HG03095 (cell line): ENCODE measurements at regions not wholly inside any gene's neighbourhood (a gene's known extent, or its start where the extent isn't known, plus 50 kb on each side); places are given as distances from the start of the nearest gene placed in this dataset.
"Not testable (repeated sequence)": the region's sequence is repeated elsewhere in the genome, so short reads cannot be mapped to it uniquely, and the experiment has no call there.

Experiments used
- ATAC-seq: cut with Tn5 transposase; IDR thresholded peaks from one replicate; pipeline ENCODE4 v1.9.1; 2021; ENCODE audit warnings: moderate library complexity; ENCODE audit not compliant: unreplicated experiment

DNA sequence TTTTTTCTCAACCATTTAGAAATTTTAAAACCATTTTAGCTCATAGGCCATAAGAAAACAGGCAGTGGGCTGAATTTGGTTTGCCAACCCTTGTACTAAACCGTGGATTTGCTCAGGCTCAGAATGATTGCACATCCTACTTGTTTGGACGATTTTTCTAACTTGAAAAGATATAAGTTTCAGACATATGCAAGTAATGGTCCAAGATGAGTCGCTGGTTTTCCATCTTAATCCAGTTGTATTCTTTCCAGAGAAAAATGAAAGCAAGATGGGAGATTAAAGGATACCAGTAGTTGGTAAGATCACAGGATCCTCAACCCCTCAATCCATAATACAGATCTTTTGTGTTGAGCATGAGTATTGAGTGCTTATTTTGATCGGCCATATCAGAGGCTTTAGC, 250.9 kb downstream of the TINAG start:
- no peak for ATAC-seq

DNA sequence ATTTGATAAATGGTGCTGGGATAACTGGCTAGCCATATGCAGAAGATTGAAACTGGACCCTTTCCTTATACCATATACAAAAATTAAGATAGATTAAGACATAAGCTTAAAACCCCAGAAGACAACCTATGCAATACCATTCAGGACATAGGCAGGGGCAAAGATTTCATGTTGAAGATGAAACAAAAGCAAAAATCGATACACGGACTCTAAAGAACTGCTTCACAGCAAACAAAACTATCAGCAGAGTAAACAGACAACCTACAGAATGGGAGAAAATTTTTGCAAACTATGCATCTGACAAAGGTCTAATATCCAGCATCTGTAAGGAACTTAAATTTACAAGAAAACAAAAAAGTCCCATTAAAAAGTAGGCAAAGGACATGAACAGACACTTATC, 255.9 kb downstream of the TINAG start:
- not testable (repeated sequence) for ATAC-seq

DNA sequence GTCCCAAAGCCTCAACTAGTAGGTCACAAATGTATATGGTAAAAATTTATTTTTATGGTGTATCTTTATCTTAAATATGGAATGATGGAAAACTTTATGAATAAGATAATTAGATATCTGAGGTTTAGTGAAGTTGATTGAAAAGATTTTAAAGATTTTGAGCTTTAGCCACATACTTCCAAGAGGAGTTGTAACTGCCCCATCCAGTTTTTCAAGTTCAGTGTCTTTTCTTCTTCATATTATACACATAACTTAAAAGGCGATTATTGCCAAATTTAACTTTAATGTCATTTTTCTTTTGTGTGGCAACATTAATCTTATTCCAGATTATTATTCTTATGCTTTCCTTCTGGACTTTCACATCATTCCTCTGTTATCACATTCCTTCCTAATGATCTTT, 266.4 kb downstream of the TINAG start:
- ATAC-seq = no peak

DNA sequence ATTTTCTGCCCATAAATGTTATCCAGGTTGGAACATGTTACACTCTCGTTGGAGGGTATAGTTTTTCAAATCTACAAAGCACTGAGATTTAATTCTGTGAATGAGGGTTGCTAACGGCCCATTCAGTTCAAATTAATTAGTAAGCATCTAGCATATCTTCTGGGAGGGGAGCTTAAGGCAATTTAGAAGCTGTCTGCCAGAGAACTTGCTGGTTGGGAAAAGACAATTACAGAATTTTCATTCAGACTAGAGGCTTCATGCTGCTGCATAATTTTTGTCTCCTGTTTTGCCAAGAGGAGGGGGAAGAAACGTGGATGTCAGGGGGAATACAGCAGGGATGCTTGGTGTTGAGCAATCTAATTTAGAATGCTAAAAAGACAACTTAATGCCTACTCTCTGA, 268.3 kb upstream of the FAM83B start:
- no peak for ATAC-seq

DNA sequence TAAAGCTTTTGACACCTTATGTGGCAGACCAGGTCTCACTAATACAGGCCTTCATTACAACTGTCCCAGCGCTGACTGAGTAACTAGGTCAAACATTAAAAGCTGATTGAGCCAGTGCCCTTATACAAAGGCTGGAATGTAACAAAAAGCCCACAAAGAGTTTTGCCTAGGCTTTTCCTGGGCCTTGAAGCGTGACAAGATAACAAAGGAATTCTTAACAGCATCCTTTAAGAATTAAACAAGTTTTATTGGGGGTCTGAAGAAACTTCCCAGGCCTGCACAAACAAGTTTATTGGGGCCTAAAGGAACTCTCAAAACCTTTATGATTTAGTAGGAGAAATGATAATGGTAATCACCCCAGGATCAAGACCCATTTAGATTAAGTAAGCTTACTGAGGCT, 267.6 kb upstream of the FAM83B start:
- no peak for ATAC-seq

DNA sequence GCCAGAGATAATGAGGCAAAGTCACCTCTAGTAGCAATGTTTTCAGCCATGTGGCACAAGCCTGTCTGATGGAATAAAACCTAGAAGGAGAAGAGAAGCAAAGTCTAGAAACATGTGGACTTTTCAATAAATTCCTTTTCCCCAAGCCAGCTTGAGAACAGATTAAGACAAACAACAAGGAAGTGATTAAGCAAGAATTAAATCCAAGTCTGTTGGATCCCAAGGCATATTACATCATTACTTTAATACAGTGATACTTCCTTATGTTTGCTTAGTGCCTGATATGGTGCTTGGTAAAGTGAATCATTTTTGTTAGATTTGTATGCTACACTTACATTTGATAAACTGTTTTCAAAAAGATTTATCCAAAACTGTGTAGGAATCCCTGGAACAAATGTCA, 260.3 kb upstream of the FAM83B start:
- no peak for ATAC-seq

DNA sequence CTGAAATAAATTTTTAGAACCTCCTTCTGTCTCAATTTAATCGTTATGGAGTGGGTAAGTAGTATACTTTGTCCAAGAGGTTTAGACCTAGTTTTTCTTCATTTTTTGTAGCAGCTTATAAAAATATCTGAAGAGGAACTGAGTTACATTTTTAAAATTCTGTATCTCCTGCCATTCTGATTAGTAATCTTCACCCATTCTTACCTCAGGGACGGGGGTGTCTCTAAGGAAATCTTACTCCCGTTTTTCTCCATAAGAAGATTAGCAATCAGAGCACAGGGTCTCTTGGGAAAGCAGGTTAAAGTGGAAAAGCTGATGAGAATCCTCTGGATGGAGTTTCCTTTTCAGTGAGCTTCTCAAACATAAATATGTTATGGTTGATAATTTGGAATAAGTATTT, 259.3 kb upstream of the FAM83B start:
- no peak for ATAC-seq

DNA sequence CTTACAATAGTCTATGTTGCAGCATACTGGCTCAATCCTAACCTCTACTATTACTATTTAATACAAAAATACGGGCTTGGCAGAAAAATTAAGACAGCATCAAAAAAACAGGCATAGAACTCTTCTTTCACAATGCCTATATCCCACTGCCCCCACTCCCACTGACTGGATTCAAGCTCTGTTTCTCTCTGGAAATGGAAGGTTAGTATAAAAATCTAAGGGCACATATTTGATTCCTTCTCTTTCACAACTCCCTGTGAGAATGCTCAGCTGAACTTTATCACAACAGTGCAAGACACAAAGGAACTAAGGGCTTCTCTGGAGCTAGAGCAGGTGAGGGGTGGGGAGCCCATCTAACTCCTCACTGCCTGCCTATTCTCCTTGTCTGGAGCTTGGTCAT, 258.4 kb upstream of the FAM83B start:
- no peak for ATAC-seq

DNA sequence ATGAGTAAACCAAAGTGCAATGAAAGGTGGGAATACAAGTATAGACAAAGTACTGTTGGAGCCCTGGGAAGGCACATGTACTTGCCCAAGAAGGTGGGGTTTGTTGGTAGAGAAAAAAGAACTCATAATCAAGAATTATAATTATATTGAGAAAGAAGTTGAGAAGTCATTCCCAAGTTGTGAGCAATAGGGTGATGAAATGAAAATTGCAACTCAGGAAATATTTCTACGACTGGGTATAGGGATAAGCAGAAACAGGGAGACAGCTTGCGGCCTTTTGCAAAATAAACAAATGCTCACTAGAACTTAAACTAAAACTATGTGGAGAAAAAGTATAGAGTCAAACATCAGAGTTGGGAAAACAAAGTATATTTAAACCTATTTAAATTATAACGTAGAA, 250.7 kb upstream of the FAM83B start:
- ATAC-seq = no peak

DNA sequence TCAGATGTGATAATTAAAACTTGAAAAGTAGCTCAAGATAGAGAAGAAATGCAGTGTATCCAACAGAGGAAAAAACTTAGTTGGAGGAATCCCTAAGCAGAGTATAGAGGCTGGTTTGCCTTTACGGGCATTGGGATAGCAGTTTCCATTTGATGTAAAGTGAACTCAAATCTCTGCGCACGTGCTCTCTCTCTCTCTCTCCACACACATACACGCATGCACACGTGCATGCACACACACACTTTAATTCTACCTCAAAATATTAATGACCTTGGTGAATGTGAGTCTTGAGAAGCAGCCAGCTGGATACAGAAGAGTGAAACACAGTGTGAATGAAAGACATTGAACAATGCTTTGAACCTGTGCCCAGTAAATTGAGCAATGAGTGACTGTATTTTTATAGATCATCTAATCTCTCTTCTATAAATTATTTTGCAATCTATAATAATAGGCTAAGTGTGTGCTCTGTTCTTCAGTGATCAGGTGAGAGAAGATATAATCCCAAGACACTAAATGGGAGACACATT, 247.7 kb upstream of the FAM83B start:
- ATAC-seq = no peak

DNA sequence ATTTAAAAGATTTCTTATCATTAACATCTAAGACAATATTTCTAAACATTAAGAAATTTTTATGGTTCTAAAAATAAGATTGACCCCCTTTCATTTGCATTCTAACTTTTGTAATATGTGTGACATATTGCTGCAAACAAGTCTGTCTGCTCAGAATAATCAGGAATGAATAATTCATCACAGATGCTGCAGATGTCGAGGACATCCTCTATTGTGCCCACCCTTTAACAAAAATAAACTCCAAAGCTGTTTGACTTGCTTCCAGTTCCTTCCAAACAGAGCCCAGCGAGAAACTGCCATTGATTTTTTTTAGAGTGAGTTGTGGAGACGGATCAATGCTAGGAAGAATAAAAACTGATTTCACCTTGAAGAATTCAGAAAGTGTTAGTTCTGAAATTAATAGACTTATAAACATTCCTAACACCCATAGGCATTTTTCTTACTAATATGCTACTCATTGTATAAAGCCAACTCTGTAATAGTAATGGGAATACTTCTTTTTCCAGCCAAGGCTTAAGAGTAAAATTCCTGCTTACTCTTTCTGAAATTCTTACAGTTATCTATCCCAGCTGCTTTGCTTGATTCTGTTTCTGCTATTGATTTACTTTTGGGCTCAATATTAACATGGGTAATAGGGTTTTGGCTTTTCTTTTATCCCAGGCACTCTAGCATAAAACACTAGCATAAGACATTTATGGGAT, 244.8 kb upstream of the FAM83B start:
- no peak for ATAC-seq

DNA sequence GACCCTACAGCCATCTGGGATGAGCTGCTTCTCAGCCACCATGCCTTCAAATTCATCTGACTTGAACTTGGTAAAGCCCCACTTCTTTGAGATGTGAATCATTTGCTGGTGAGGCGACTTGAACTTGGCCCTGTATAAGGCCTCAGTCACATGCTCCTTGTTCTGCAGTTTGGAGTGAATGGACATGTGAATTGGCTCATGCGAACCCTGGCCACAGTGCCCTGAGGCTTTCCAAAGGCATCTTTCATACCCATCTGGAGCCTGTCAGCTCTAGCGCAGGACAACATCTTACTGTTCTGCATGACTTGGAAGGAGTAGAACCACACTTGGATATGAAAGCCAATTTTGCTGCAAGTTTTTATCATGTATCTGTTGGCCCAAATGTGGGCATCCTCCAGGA, 244.0 kb upstream of the FAM83B start:
- no peak for ATAC-seq

DNA sequence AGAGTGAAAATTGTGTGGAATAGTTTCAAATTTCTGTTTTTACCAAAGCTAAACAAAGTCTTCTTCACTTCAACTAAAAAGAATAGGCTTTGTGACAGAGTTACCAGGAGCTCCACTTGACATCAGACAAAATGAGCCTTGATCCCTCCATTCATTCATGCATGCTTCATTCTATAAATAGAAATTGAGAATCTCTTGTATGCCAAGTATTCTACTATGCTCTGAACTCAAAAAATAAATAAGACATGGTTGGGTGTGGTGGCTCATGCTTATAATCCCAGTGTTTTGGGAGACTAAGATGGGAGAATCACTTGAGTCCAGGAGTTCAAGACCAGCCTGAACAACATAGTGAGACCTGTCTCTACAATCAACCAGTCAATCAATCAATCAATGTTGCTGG, 236.6 kb upstream of the FAM83B start:
- no peak for ATAC-seq

DNA sequence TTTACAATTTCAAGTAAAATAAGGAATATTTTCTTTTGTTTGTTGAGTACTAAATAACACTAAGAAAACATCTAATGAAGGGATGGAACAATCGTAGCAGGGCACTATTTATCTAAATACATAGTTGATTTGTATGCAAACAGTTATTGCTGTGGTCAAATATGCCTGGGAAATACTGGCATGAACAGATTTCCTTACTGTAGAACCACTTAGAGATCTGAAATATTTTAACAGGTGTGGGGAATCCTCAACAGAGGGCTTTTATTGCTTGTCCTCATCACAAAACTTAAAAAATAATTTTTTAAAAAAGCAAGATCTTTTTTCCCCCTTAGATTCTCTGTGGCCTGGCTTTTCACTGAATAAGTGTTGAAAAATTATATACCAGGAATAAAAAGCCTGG, 233.0 kb upstream of the FAM83B start:
- no peak for ATAC-seq

DNA sequence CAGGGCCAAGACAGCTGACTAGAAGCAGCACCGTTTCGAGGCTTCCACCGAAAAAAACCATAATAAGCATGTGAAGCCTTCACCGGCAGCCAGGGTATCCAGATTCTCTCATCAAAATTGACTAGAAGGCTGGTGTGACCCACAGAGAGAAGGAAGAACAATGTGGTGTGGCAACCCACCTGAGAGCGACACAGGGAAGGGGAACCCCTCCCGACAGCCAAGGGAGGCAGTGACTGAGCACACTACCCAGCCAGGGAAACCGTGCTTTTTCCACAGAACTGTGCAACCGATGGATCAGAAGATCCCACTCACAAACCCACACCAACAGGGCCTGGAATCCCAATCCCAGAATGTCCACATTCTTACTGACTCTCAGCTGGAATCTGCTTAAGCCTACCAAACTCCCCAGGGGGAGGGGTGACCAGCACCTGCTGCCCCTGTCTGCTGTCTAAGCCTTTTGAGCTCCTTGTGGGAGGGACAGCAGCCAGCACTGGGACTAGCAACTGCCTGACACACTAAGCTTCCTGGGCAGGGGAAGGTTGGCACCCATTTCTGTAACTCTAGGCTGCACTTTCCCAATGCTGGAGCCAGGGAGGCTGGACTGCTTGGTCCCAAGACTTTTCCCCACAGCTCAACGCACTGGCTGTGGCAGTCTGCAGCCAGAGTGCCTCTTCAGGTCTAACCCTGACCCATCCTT, 231.9 kb upstream of the FAM83B start:
- ATAC-seq = no peak

DNA sequence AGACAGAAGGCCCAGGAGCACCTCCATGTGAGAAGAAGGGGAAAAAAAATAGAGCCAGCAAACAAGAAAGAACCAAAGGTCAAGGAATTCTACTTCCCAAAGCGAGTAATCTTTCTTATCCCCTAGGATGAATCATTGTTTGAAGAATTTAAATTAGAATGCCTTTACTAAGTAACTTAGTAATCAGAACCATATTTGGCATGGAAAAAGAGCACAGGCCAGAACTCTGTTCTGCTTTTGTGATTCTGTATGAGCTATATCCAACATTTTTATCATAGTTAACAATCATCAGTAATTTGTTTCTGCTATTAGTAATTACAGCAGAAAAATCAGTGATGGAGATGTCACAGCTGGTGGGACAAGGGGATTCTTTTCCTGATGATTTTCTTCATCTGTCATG, 228.8 kb upstream of the FAM83B start:
- ATAC-seq = no peak

DNA sequence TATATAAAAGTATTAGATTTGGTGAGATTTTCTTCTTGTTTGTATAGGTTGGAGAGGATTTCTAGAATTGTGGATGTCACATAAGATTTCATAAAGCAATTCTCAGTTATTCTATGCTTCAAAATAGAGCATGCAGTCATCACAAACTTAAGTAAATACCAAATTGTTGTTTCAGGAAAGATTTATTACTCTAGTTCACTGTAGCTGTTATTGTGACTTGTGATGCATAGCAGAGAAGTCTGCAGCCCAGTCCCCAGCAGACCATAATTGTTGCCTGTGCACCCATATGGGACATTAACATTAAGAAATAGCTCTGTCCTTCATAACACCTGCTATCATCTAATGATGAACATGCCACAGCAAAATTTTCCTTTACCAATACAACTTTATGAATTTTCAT, 228.0 kb upstream of the FAM83B start:
- ATAC-seq = no peak

DNA sequence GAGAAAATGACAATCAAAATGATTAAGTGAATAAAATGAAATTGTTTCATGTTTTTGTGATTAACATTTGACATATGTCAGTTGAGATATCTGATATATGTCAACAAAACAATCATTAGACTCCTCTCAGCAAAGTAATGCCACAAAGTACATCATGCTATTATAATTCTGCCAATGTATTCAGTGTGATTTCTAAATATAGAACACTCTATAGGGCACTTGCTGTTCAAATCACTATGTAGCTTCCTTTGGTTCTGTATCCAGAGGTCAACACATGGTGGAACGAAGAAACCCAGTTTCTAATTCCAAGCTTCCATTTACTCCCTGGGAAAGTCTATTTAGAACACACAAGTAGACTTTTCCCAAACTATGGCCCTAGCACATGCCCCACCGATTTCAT, 227.5 kb upstream of the FAM83B start:
- no peak for ATAC-seq

DNA sequence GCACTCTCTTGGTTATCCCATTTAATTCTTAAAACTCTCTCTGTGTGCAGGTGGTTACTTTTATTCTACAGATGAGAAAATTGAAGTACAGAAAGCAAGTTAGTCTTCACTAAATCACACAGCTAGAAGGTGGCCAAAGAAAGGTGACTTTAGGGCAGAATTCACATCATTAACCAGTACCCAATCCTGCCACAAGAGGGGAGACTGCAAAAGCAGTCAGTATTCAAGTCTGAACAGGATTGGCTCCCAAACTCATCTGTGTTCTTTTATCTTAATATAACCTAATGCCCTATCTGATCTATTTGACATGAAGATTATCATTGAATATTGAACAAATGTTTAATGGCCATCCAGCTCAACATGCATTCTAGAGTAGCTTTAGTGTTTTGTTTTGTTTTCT, 225.3 kb upstream of the FAM83B start:
- peak; percentile 83 for ATAC-seq

DNA sequence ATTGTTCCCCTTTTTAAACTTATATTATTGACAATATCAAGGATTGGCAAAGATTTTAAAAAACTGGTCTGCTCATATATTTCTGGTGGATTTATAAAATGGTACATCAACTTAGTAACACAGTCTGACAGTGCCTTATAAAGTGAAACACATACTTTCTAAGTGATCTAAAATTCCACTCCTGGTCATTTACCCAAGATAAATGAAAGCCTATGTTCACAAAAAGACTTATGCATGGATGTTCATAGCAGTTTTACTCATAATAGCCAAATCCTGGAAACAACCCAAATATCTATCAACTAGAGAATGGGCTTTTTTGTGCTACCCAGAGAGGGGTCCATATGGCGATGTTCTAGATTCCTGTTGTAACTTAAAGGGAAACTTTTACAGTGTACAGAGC, 222.4 kb upstream of the FAM83B start:
- no peak for ATAC-seq

DNA sequence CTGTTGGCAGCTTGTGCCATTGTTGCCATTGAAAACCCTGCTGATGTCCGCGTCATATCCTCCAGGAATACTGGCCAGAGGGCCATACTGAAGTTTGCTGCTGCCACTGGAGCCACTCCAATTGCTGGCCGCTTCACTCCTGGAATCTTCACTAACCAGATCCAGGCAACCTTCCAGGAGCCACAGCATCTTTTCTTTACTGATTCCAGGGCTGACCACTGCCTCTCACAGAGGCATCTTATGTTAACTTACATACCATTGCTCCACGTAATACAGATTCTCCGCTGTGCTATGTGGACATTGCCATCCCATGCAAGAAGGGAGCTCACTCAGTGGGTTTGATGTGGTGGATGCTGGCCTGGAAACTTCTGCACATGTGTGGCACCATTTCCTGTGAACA, 221.8 kb upstream of the FAM83B start:
- no peak for ATAC-seq

DNA sequence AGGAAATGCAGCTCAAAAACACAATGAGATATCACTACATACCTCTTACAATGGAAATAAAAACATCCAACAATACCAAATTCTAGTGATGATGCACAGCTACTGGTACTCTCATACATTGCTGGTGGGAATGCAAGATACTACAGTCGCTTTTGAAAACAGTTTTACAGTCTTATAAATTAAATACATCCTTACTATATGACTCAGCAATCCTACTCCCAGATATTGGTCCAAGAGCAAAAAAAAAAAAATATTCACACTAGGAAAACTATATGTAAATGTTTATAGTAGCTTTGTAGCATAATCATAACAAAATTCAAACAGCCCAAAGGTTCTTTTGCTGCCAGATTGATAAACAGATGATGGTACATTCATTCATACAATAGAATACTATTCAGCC, 217.4 kb upstream of the FAM83B start:
- ATAC-seq = no peak
